OCI-LY3 (cell line): ENCODE measurements at regions not wholly inside any gene's neighbourhood (a gene's known extent, or its start where the extent isn't known, plus 50 kb on each side); places are given as distances from the start of the nearest gene placed in this dataset.

Experiments
- H2AFZ ChIP-seq: fragments of 200-600, 300-600 bp; shearing (Covaris generic); 2 replicates; pipeline ENCODE4 v1.6.0; 2014; ENCODE audit warnings: antibody characterized with exemption, low read depth, low read length
- H3K27ac ChIP-seq: fragments of 200-600, 300-600 bp; sonication (generic); 2 replicates; pipeline ENCODE4 v1.5.1; 2014; ENCODE audit warnings: mild to moderate bottlenecking, low read length, moderate library complexity, mixed read lengths
- H3K27me3 ChIP-seq: fragments of 200-600, 300-600 bp; sonication (generic); 2 replicates; pipeline ENCODE4 v1.6.1; 2014; ENCODE audit warnings: low read depth, low read length, mixed read lengths
- H3K36me3 ChIP-seq: fragments of 200-600, 300-600 bp; sonication (generic); replicated peaks from 2 replicates; pipeline ENCODE3; 2014; ENCODE audit warnings: low read depth, low read length, mixed read lengths
- H3K4me1 ChIP-seq: fragments of 300-600, 200-600 bp; sonication (generic); 2 replicates; pipeline ENCODE4 v1.6.1; 2014; ENCODE audit warnings: low read length, mixed read lengths
- H3K4me2 ChIP-seq: fragments of 200-600, 300-600 bp; sonication (generic); 2 replicates; pipeline ENCODE4 v1.6.1; 2014; ENCODE audit warnings: low read length, mixed read lengths
- H3K4me3 ChIP-seq: fragments of 300-600, 200-600 bp; sonication (generic); 2 replicates; pipeline ENCODE4 v1.5.1; 2014; ENCODE audit warnings: antibody characterized with exemption, mild to moderate bottlenecking, low read length, moderate library complexity
- H3K79me2 ChIP-seq: fragments of 300-600, 200-600 bp; shearing (Covaris generic); 2 replicates; pipeline ENCODE4 v1.6.1; 2014; ENCODE audit warnings: mild to moderate bottlenecking, low read length, mixed read lengths
- H3K9ac ChIP-seq: fragments of 300-600, 200-600 bp; shearing (Covaris generic); 2 replicates; pipeline ENCODE4 v1.6.0; 2014; ENCODE audit warnings: mild to moderate bottlenecking, low read length, moderate library complexity
- H3K9me3 ChIP-seq: fragments of 200-600, 300-600 bp; shearing (Covaris generic); 2 replicates; pipeline ENCODE4 v1.6.1; 2014; ENCODE audit warnings: low read length, mixed read lengths; ENCODE audit not compliant: insufficient read depth
- H4K20me1 ChIP-seq: fragments of 200-600, 300-600 bp; sonication (generic); 2 replicates; pipeline ENCODE4 v1.6.1; 2016; ENCODE audit warnings: low read length, mixed read lengths; ENCODE audit not compliant: insufficient read depth
- EZH2phosphoT487 ChIP-seq: fragments of 200-600 bp; shearing (Covaris generic); IDR thresholded peaks from 2 replicates; pipeline ENCODE4 v1.6.1; 2018; ENCODE audit warnings: antibody characterized with exemption, mixed run types, low read depth
- TF ChIP-seq, protein P1 (sequence below): fragments of 200-600, 300-600 bp; sonication (generic); IDR thresholded peaks from 2 replicates; pipeline ENCODE4 v1.5.1; 2014; ENCODE audit warnings: antibody characterized with exemption, low read length, low read depth

DNA sequence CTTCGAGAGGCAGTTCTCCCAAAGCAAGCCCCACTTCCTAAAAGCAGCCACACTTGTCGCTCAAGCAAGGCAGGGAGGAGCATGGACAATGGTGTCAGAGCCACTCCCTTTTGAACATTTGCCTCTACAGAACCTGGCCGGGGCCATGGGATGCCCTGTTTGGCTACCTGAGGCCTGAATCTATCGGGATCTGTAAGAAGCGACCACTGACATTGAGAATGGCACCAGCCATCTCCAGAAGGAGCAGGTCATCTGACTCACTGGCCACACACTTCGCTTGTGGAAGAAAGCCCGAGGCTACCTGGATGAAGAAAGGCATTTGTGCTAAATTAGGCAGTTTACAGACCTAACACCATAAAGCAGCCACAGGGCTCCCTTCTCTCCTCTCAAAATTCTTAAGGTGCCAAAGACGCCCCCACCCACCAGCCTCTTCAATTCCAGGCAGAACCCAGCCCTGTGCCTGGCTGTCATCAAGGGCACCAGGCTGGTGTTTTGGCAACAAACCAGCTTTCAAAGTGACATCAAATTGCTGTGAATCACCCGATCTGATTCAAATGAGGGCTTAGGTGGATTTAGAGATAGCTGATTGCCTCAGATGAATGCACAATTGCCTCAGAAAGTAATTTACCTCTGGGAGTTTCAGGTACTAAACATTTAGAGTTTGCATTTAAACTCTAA lies 104.8 kb downstream of the ETS2 start:
- no peaks in the 10 kb centered on the region for H3K9me3 ChIP-seq
- no peaks in the 10 kb centered on the region for H3K36me3 ChIP-seq
- H2AFZ ChIP-seq = no peak overlapping the region
- 0 out of 2 replicates have a peak, but pooled peaks cover 5% of the 10 kb centered on the region for H3K27me3 ChIP-seq
- H4K20me1 ChIP-seq = no peaks in the 10 kb centered on the region
- H3K27ac ChIP-seq = no peak overlapping the region
- no peak overlapping the region for H3K4me2 ChIP-seq
- no peak overlapping the region for H3K9ac ChIP-seq
- no peaks in the 10 kb centered on the region for H3K79me2 ChIP-seq
- no peaks in the 10 kb centered on the region for H3K4me1 ChIP-seq
- no peak overlapping the region for H3K4me3 ChIP-seq
- no peak for TF ChIP-seq EZH2phosphoT487
- TF ChIP-seq, protein P1, sequence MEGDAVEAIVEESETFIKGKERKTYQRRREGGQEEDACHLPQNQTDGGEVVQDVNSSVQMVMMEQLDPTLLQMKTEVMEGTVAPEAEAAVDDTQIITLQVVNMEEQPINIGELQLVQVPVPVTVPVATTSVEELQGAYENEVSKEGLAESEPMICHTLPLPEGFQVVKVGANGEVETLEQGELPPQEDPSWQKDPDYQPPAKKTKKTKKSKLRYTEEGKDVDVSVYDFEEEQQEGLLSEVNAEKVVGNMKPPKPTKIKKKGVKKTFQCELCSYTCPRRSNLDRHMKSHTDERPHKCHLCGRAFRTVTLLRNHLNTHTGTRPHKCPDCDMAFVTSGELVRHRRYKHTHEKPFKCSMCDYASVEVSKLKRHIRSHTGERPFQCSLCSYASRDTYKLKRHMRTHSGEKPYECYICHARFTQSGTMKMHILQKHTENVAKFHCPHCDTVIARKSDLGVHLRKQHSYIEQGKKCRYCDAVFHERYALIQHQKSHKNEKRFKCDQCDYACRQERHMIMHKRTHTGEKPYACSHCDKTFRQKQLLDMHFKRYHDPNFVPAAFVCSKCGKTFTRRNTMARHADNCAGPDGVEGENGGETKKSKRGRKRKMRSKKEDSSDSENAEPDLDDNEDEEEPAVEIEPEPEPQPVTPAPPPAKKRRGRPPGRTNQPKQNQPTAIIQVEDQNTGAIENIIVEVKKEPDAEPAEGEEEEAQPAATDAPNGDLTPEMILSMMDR = no peak

DNA sequence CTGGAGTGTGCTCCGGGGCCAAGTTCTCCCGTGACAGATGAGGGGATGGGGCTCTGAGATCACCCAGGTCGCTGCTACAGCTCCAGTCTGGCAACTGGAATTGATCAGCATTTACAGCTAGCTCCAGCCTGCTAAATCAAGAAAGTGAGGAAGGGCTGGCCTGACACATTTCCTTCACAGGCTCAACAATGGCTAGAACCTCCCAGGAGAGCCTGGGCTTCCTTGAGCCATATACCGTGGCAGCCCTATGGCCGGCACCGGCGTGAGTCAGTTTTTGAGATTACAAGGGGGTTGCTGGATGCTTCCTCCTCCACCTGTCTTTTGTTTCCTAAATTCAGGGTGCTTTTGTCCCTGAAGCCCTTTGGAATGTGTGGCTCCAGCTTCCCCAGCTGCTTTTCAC lies 104.2 kb downstream of the ETS2 start:
- H2AFZ ChIP-seq = no peak overlapping the region
- no peak overlapping the region for H3K9ac ChIP-seq
- H3K27me3 ChIP-seq = 0 out of 2 replicates have a peak, but pooled peaks cover 5% of the 10 kb centered on the region
- TF ChIP-seq, protein P1 = no peak
- no peak for TF ChIP-seq EZH2phosphoT487
- H4K20me1 ChIP-seq = no peaks in the 10 kb centered on the region
- H3K4me1 ChIP-seq = no peaks in the 10 kb centered on the region
- no peaks in the 10 kb centered on the region for H3K79me2 ChIP-seq
- H3K27ac ChIP-seq = no peak overlapping the region
- no peak overlapping the region for H3K4me3 ChIP-seq
- no peaks in the 10 kb centered on the region for H3K9me3 ChIP-seq
- H3K4me2 ChIP-seq = no peak overlapping the region
- H3K36me3 ChIP-seq = no peaks in the 10 kb centered on the region

DNA sequence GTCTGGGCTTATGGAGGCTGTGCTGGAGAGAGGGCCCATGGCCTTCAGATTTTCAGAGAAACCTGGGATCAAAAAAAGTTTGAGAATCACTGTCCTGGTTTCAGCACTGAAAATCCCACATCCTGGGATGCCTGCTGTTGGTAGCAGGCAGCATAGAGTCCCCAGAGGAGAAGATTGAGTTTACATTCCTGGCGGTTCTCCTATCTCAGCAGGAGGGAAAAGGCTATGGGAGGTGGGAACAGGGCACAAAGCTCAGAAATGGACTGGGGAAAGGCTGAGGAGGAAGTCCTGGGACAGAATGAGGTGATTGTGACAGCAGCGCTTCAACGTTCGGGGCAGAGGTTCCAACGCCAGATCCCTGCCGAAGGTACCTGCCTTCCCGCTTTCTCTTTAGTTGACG lies 103.4 kb downstream of the ETS2 start:
- H3K27me3 ChIP-seq = 0 out of 2 replicates have a peak, but pooled peaks cover 5% of the 10 kb centered on the region
- no peak overlapping the region for H2AFZ ChIP-seq
- no peaks in the 10 kb centered on the region for H3K79me2 ChIP-seq
- no peak for TF ChIP-seq EZH2phosphoT487
- TF ChIP-seq, protein P1 = no peak
- no peak overlapping the region for H3K9ac ChIP-seq
- no peak overlapping the region for H3K4me3 ChIP-seq
- no peak overlapping the region for H3K27ac ChIP-seq
- no peaks in the 10 kb centered on the region for H4K20me1 ChIP-seq
- no peak overlapping the region for H3K4me2 ChIP-seq
- no peaks in the 10 kb centered on the region for H3K4me1 ChIP-seq
- H3K36me3 ChIP-seq = no peaks in the 10 kb centered on the region
- no peaks in the 10 kb centered on the region for H3K9me3 ChIP-seq

GRCh38 chr21:38908537-38908936 lies 102.8 kb downstream of the ETS2 start:
- Histone ChIP-seq H3K4me3 (no peak overlapping the region), H3K27ac (no peak overlapping the region), H3K4me1 (no peaks in the 10 kb centered on the region), H3K4me2 (no peak overlapping the region), H3K9me3 (no peaks in the 10 kb centered on the region), H4K20me1 (no peaks in the 10 kb centered on the region), H3K9ac (no peak overlapping the region), H3K27me3 (0 out of 2 replicates have a peak, but pooled peaks cover 5% of the 10 kb centered on the region), H3K79me2 (no peaks in the 10 kb centered on the region), H3K36me3 (no peaks in the 10 kb centered on the region), H2AFZ (no peak overlapping the region)
- TF ChIP-seq, protein P1 = no peak
- no peak for TF ChIP-seq EZH2phosphoT487
